Nephron (organoid): ENCODE measurements at regions not wholly inside any gene's neighbourhood (a gene's known extent, or its start where the extent isn't known, plus 50 kb on each side); places are given as distances from the start of the nearest gene placed in this dataset.
"Not testable (repeated sequence)": the region's sequence is repeated elsewhere in the genome, so short reads cannot be mapped to it uniquely, and the experiment has no call there.

Source experiments
- H3K27ac Mint-ChIP-seq, 3 experiments: 2 replicates each; pipeline ENCODE4 v1.8.0; 2020; ENCODE audit warnings: mixed read lengths in 3 of 3, mild to moderate bottlenecking in 2 of 3, moderate library complexity in 1 of 3
- H3K27me3 Mint-ChIP-seq: 2 replicates; pipeline ENCODE4 v1.8.0; 2021; ENCODE audit warnings: low read depth, mild to moderate bottlenecking, moderate library complexity, mixed read lengths
- H3K36me3 Mint-ChIP-seq: 2 replicates; pipeline ENCODE4 v1.8.0; 2020; ENCODE audit warnings: low read depth, mixed read lengths
- H3K4me1 Mint-ChIP-seq: 2 replicates; pipeline ENCODE4 v1.8.0; 2020; ENCODE audit warnings: mixed read lengths
- H3K4me3 Mint-ChIP-seq, 3 experiments: 2 replicates each; pipeline ENCODE4 v1.8.0; 2020; ENCODE audit warnings: mild to moderate bottlenecking in 3 of 3, mixed read lengths in 3 of 3, moderate library complexity in 2 of 3
- H3K9me3 Mint-ChIP-seq: 2 replicates; pipeline ENCODE4 v1.8.0; 2020; ENCODE audit warnings: mixed read lengths
- TF ChIP-seq, protein P1 (sequence below), 3 experiments: fragments of 200-600 bp; sonication (generic); IDR thresholded peaks; one replicate each; pipeline ENCODE4 v1.5.0; 2021; ENCODE audit warnings: antibody characterized with exemption in 3 of 3; ENCODE audit not compliant: unreplicated experiment in 3 of 3

- H3K36me3 Mint-ChIP-seq: no peaks in the 10 kb centered on the region
- TF ChIP-seq, protein P1, sequence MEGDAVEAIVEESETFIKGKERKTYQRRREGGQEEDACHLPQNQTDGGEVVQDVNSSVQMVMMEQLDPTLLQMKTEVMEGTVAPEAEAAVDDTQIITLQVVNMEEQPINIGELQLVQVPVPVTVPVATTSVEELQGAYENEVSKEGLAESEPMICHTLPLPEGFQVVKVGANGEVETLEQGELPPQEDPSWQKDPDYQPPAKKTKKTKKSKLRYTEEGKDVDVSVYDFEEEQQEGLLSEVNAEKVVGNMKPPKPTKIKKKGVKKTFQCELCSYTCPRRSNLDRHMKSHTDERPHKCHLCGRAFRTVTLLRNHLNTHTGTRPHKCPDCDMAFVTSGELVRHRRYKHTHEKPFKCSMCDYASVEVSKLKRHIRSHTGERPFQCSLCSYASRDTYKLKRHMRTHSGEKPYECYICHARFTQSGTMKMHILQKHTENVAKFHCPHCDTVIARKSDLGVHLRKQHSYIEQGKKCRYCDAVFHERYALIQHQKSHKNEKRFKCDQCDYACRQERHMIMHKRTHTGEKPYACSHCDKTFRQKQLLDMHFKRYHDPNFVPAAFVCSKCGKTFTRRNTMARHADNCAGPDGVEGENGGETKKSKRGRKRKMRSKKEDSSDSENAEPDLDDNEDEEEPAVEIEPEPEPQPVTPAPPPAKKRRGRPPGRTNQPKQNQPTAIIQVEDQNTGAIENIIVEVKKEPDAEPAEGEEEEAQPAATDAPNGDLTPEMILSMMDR (IDR thresholded peaks at IDR 0.05; ENCODE audit: unreplicated experiment in 3 of 3): no peak
- H3K27ac Mint-ChIP-seq: no peak overlapping the region
- no peak overlapping the region for H3K4me3 Mint-ChIP-seq
- H3K9me3 Mint-ChIP-seq: no peaks in the 10 kb centered on the region
- H3K4me1 Mint-ChIP-seq: no peaks in the 10 kb centered on the region
- peaks cover 21% of the 10 kb centered on the region for H3K27me3 Mint-ChIP-seq
These were observed 182.7 kb upstream of the SALL3 start for GRCh38 chr18:78796693-78797455.

DNA sequence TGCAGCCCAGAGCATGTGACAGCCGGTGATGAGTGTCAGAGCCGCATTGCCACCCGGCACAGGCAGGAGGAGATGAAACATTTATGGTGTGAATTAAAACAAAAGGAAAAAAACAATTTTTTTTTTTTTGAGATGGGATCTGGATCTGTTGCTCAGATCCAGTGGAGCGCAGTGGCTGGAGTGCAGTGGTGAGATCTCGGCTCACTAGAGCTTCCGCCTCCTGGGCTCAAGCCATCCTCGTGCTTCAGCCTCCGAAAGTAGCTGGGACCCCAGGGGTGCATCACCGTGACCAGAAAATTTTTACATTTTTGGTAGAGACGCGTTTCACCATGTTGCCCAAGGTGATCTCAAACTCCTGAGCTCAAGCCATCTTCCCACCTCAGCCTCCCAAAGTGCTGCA is 182.1 kb upstream of the SALL3 start:
- H3K27me3 Mint-ChIP-seq: peaks cover 21% of the 10 kb centered on the region
- no peaks in the 10 kb centered on the region for H3K4me1 Mint-ChIP-seq
- no peaks in the 10 kb centered on the region for H3K36me3 Mint-ChIP-seq
- no peak overlapping the region for H3K27ac Mint-ChIP-seq
- TF ChIP-seq, protein P1 (IDR thresholded peaks at IDR 0.05; ENCODE audit: unreplicated experiment in 3 of 3): no peak
- no peak overlapping the region for H3K4me3 Mint-ChIP-seq
- H3K9me3 Mint-ChIP-seq: no peaks in the 10 kb centered on the region

- H3K4me1 Mint-ChIP-seq: no peaks in the 10 kb centered on the region
- no peaks in the 10 kb centered on the region for H3K36me3 Mint-ChIP-seq
- no peaks in the 10 kb centered on the region for H3K9me3 Mint-ChIP-seq
- peaks cover 15% of the 10 kb centered on the region for H3K27me3 Mint-ChIP-seq
- no peak overlapping the region for H3K27ac Mint-ChIP-seq
- TF ChIP-seq, protein P1 (IDR thresholded peaks at IDR 0.05; ENCODE audit: unreplicated experiment in 3 of 3): no peak
- H3K4me3 Mint-ChIP-seq: no peak overlapping the region
These were observed 181.0 kb upstream of the SALL3 start for GRCh38 chr18:78798402-78799175.

DNA sequence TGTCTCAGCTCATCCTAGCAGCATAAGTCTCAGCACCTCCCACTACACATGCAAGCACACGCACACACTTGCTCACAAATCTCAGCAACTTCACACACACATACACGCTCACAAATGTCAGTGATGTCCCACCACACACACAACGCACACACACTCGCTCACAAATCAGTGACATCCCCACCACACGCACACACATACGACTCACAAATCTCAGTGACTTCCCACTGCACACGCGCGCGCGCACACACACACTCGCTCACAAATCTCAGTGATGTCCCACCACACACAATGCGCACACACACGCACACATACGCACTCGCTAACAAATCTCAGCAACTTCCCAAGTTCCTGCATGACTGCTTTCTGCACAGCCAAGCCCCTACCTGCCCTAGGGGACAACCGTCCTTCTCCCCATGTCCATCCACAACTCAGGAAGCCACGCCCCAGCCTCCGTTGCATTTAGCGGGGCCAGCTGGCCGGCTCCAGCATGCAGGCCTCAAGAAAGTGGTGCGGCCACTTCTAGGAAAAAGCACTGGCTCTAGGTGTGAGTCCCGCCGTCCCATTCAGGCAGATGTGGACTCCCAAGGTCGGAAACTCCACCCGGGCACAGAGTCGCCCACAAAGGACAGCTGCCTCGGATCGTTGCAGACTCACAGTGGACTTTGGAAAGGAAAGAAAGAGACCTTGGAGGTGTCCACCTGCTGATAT is 180.1 kb upstream of the SALL3 start:
- peaks cover 15% of the 10 kb centered on the region for H3K27me3 Mint-ChIP-seq
- H3K4me1 Mint-ChIP-seq: no peaks in the 10 kb centered on the region
- no peaks in the 10 kb centered on the region for H3K36me3 Mint-ChIP-seq
- TF ChIP-seq, protein P1 (IDR thresholded peaks at IDR 0.05; ENCODE audit: unreplicated experiment in 3 of 3): no peak
- no peaks in the 10 kb centered on the region for H3K9me3 Mint-ChIP-seq
- H3K27ac Mint-ChIP-seq: no peak overlapping the region
- H3K4me3 Mint-ChIP-seq: no peak overlapping the region

DNA sequence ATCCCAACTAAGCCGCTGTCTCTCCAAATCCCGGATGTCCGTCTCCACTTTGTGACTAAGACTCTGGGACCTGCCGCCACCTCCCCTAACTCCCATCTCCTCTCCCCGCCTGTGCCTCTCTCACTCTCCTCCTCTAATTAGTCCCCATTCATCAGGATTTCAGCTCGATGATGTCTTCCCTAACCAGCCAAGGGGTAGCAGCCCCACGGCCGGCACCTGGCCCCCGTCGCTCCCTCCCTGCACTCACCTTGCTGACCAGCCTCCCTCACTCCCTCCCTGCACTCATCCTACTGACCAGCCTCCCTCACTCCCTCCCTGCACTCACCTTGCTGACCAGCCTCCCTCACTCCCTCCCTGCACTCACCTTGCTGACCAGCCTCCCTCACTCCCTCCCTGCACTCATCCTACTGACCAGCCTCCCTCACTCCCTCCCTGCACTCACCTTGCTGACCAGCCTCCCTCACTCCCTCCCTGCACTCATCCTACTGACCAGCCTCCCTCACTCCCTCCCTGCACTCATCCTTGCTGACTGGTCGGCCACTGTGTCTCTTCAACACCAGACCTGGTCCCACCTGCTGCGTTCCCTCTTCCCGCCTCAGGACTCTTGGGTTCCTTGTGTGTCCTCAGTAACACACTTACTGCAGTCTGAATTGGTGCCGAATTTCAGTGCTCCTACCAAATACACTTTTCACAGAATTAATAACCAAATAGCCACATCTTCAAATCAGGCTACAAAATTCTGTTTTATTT is 179.3 kb upstream of the SALL3 start:
- not testable (repeated sequence) for H3K27ac Mint-ChIP-seq, H3K36me3 Mint-ChIP-seq, H3K4me1 Mint-ChIP-seq, H3K9me3 Mint-ChIP-seq, H3K4me3 Mint-ChIP-seq
- H3K27me3 Mint-ChIP-seq: peaks cover 15% of the 10 kb centered on the region

- TF ChIP-seq, protein P1 (IDR thresholded peaks at IDR 0.05; ENCODE audit: unreplicated experiment in 3 of 3): no peak
- Mint-ChIP-seq H3K4me3 (no peak overlapping the region), H3K4me1 (no peaks in the 10 kb centered on the region), H3K27me3 (peaks cover 17% of the 10 kb centered on the region), H3K9me3 (no peaks in the 10 kb centered on the region), H3K27ac (no peak overlapping the region), H3K36me3 (no peaks in the 10 kb centered on the region)
These were observed 178.6 kb upstream of the SALL3 start for GRCh38 chr18:78801011-78801410.
